ENCODE measurements at regions not wholly inside any gene's neighbourhood (a gene's known extent, or its start where the extent isn't known, plus 50 kb on each side); places are given as distances from the start of the nearest gene placed in this dataset.

GRCh38 chr2:184026961-184027360, 571.4 kb upstream of the ZNF804A start:
- 41% methylated on average over 1 of the region's 1 CpG for WGBS (ENCODE audit: low lambda C conversion rate)
- no peak overlapping the region for H3K27ac ChIP-seq (ENCODE audit: low read depth in 2 of 2, low read length in 1 of 2)
- no peaks in the 10 kb centered on the region for H3K9me3 ChIP-seq
- TF ChIP-seq FOSL2 (IDR thresholded peaks at IDR 0.05; ENCODE audit: borderline replicate concordance, low read depth) (no peak), CTCF (IDR thresholded peaks at IDR 0.05) (no peak)
- no peaks in the 10 kb centered on the region for H3K79me2 ChIP-seq (ENCODE audit: insufficient read depth)
- no peaks in the 10 kb centered on the region for H4K20me1 ChIP-seq (ENCODE audit: insufficient read depth)
- H3K9ac ChIP-seq, result no peak overlapping the region
- H3K9me2 ChIP-seq, result no peaks in the 10 kb centered on the region
- H3K4me1 ChIP-seq (ENCODE audit: control insufficient read depth in 1 of 2, insufficient read depth in 2 of 2, low read depth in 1 of 2, low read length in 1 of 2), result no peaks in the 10 kb centered on the region
- H3F3A ChIP-seq (replicated peaks; ENCODE audit: insufficient read depth), result no peaks in the 10 kb centered on the region
- no peak overlapping the region for H2AFZ ChIP-seq (ENCODE audit: low read depth)
- ChIA-PET CTCF (no interaction called here), POLR2A (no interaction called here)
- no peaks in the 10 kb centered on the region for H3K36me3 ChIP-seq (replicated peaks in 1 of 2; ENCODE audit: control insufficient read depth in 1 of 2, insufficient read depth in 2 of 2, low read length in 1 of 2)
- no peak overlapping the region for H3K4me3 ChIP-seq (ENCODE audit: low read depth in 2 of 2, low read length in 1 of 2)
- no peaks in the 10 kb centered on the region for H3K27me3 ChIP-seq (ENCODE audit: insufficient read depth)
- no peak for DNase-seq
- no peak overlapping the region for H3K4me2 ChIP-seq

DNA sequence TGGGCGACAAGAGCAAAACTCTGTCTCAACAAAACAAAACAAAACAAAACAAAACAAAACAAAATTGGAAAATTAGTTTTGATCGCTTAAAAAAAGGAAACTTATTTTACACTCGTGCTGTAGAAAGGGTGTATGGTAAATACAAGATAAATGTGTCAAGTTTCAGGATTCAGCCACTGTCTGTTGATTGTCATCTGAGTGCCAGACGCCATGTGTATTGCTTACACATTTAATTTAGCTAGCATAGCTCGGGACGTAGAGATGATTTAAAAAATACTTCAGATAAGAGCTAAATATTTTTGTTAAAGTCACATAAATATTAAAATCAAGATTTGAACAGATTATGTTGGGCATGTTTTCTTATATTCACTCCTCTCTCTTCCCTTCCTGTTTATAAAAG, 568.1 kb upstream of the ZNF804A start:
- CTCF ChIA-PET, result interaction anchor here (1.0 kb wide), 1 partner anchor 9 kb away, joined by 3 read pairs; no protein-coding TSS in a partner anchor
- no peaks in the 10 kb centered on the region for H3F3A ChIP-seq (replicated peaks; ENCODE audit: insufficient read depth)

GRCh38 chr2:184030989-184031388, 567.3 kb upstream of the ZNF804A start:
- H3K9ac ChIP-seq, result no peak overlapping the region
- CTCF ChIA-PET, result interaction anchor here (1.0 kb wide), 1 partner anchor 10 kb away, joined by 3 read pairs; no protein-coding TSS in a partner anchor
- no peak overlapping the region for H2AFZ ChIP-seq (ENCODE audit: low read depth)
- H3K4me1 ChIP-seq (ENCODE audit: control insufficient read depth in 1 of 2, insufficient read depth in 2 of 2, low read depth in 1 of 2, low read length in 1 of 2), result no peaks in the 10 kb centered on the region; a peak in 1 of 4 replicates
- H3F3A ChIP-seq (replicated peaks; ENCODE audit: insufficient read depth), result no peaks in the 10 kb centered on the region
- H3K79me2 ChIP-seq (ENCODE audit: insufficient read depth), result no peaks in the 10 kb centered on the region
- POLR2A ChIA-PET, result no interaction called here
- no peaks in the 10 kb centered on the region for H4K20me1 ChIP-seq (ENCODE audit: insufficient read depth)
- H3K4me3 ChIP-seq (ENCODE audit: low read depth in 2 of 2, low read length in 1 of 2), result no peak overlapping the region
- H3K36me3 ChIP-seq (replicated peaks in 1 of 2; ENCODE audit: control insufficient read depth in 1 of 2, insufficient read depth in 2 of 2, low read length in 1 of 2), result no peaks in the 10 kb centered on the region
- no peaks in the 10 kb centered on the region for H3K9me3 ChIP-seq
- H3K27ac ChIP-seq (ENCODE audit: low read depth in 2 of 2, low read length in 1 of 2), result no peak overlapping the region
- H3K4me2 ChIP-seq, result no peak overlapping the region
- H3K27me3 ChIP-seq (ENCODE audit: insufficient read depth), result no peaks in the 10 kb centered on the region
- WGBS (ENCODE audit: low lambda C conversion rate), result 41% methylated on average over 1 of the region's 1 CpG
- H3K9me2 ChIP-seq, result no peaks in the 10 kb centered on the region
- no peak for DNase-seq
- no peak for TF ChIP-seq YY1 (IDR thresholded peaks at IDR 0.05; ENCODE audit: low read depth)
- TF ChIP-seq FOXJ3 (CRISPR knock-in tag; IDR thresholded peaks at IDR 0.05), result no peak
- no peak for TF ChIP-seq SIN3A (IDR thresholded peaks at IDR 0.05; ENCODE audit: borderline replicate concordance, low read depth, low read length)
- TF ChIP-seq USF2 (IDR thresholded peaks at IDR 0.05; ENCODE audit: borderline replicate concordance, low read depth, low read length), result no peak
- TF ChIP-seq, protein P1, sequence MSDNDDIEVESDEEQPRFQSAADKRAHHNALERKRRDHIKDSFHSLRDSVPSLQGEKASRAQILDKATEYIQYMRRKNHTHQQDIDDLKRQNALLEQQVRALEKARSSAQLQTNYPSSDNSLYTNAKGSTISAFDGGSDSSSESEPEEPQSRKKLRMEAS (IDR thresholded peaks at IDR 0.05; ENCODE audit: low read depth), result no peak
- TF ChIP-seq POLR2AphosphoS5 (IDR thresholded peaks at IDR 0.05; ENCODE audit: low read depth, low read length), result no peak
- TF ChIP-seq TCF12 (IDR thresholded peaks at IDR 0.05), result no peak
- TF ChIP-seq EP300 (IDR thresholded peaks at IDR 0.05; ENCODE audit: borderline replicate concordance in 1 of 2, low read depth in 1 of 2, low read length in 1 of 2), result no peak
- TF ChIP-seq RAD21 (IDR thresholded peaks at IDR 0.05; ENCODE audit: low read length), result no peak
- TF ChIP-seq CHD2 (IDR thresholded peaks at IDR 0.05; ENCODE audit: low read length, partially characterized antibody), result no peak
- no peak for TF ChIP-seq MXI1 (IDR thresholded peaks at IDR 0.05; ENCODE audit: low read depth, low read length)
- TF ChIP-seq GATA2 (CRISPR knock-in tag; IDR thresholded peaks at IDR 0.05), result no peak

More for the DNA sequence above, 568.1 kb upstream of the ZNF804A start:
- Histone ChIP-seq H3K4me2 (no peak overlapping the region), H3K79me2 (ENCODE audit: insufficient read depth) (no peaks in the 10 kb centered on the region), H3K27me3 (ENCODE audit: insufficient read depth) (no peaks in the 10 kb centered on the region), H3K27ac (ENCODE audit: low read depth in 2 of 2, low read length in 1 of 2) (no peak overlapping the region), H3K9ac (no peak overlapping the region), H4K20me1 (ENCODE audit: insufficient read depth) (no peaks in the 10 kb centered on the region), H3K4me1 (ENCODE audit: control insufficient read depth in 1 of 2, insufficient read depth in 2 of 2, low read depth in 1 of 2, low read length in 1 of 2) (no peaks in the 10 kb centered on the region; a peak in 1 of 4 replicates), H3K9me2 (no peaks in the 10 kb centered on the region), H3K9me3 (no peaks in the 10 kb centered on the region), H3K36me3 (replicated peaks in 1 of 2; ENCODE audit: control insufficient read depth in 1 of 2, insufficient read depth in 2 of 2, low read length in 1 of 2) (no peaks in the 10 kb centered on the region), H2AFZ (ENCODE audit: low read depth) (no peak overlapping the region), H3K4me3 (ENCODE audit: low read depth in 2 of 2, low read length in 1 of 2) (no peak overlapping the region)
- DNase-seq, result no peak
- TF ChIP-seq EP300 (IDR thresholded peaks at IDR 0.05; ENCODE audit: borderline replicate concordance in 1 of 2, low read depth in 1 of 2, low read length in 1 of 2) (peak in 1 of 2 experiments; percentile 61; a peak in 1 of 4 replicates), FOXJ3 (CRISPR knock-in tag; IDR thresholded peaks at IDR 0.05) (no peak), RCOR1 (IDR thresholded peaks at IDR 0.05; ENCODE audit: low read length) (peak; percentile 84), PBX3 (IDR thresholded peaks at IDR 0.05) (no peak), GATA2 (CRISPR knock-in tag; IDR thresholded peaks at IDR 0.05) (peak; percentile 79)
- POLR2A ChIA-PET, result no interaction called here
- WGBS (ENCODE audit: low lambda C conversion rate), result 41% methylated on average over 6 of the region's 6 CpGs

Measured in SK-N-SH (cell line).